Islet of Langerhans (tissue), 1 donor: ENCODE measurements at regions not wholly inside any gene's neighbourhood (a gene's known extent, or its start where the extent isn't known, plus 50 kb on each side); places are given as distances from the start of the nearest gene placed in this dataset.
"Not testable (repeated sequence)": the region's sequence is repeated elsewhere in the genome, so short reads cannot be mapped to it uniquely, and the experiment has no call there.

Experiments
- FAIRE-seq: peaks from one replicate; lab custom pipeline; 2011; peaks lifted over from hg19 to GRCh38; lab: Jason Lieb, UNC

DNA sequence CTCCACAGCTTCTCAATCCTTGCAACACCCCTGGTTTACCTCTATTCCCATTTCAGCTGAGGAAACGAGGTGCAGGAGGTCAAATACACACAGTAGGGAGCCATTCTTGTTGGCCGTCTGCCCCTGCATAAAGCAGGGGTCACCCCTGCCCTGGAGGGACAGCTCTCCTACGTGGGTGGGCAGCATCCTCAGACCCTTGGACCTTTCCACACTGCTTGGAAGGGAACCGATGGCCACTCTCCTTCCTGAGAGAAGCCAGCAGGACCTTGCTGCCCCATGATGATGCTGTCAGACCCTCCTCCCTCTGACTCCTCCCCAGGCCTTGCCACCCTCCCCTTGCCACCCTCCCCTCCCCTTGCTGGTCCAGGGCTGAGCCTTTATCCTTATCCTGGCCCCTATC lies 121.1 kb upstream of the SYT13 start:
- FAIRE-seq: no peak

DNA sequence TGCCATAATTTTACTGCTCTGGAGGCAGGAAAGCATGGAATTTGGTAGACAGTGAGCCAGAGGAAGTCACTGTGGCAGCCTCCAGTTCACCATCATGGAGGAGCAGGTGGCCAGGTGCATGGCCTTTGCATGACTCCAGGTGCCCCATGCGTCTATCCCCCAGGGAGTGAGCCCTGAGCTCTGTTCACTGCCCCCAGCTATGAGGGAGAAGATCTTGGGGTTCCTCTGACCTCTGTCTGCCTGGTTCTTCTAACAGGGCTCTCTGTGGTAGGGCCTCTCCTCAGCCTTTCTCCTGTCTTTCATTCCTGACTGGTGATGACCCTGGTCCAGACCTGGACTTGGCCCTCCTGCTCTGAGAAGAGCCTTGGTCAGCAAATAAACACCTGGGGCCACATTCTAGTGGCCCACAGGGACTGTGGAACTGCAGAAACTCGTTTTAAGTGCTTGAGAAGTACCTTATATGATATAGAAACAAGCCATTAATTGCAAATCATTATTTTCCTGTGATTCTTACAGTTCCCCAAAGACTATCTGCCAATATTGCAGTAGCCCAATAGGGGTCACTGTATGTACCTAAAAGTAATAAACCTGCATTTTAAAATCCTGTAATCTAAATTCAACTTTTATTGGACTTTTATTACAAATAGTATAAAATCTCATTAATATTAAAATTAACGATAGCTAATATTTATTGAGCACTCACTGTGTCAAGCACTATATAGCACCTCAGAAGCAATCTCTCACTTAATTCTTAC lies 120.0 kb upstream of the SYT13 start:
- no peak for FAIRE-seq

DNA sequence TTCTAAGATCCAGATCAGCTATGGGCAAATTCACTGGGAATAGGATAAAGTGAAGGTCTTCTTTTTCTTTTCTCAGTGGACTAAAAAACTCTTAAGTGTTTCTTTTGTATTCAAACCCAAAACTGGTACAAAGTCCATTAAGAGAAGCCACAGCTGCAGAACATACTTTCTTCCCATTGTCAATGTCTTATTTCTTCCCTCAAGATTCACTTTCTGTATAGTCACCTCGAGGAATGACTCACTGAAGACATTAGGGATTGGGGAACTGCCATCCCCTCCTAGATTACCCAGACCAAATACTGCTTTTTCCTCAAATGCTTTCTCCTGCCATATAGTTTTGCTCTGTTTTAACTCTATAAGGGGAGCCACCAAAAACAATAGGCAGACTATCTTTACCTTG lies 117.4 kb upstream of the SYT13 start:
- not testable (repeated sequence) for FAIRE-seq

DNA sequence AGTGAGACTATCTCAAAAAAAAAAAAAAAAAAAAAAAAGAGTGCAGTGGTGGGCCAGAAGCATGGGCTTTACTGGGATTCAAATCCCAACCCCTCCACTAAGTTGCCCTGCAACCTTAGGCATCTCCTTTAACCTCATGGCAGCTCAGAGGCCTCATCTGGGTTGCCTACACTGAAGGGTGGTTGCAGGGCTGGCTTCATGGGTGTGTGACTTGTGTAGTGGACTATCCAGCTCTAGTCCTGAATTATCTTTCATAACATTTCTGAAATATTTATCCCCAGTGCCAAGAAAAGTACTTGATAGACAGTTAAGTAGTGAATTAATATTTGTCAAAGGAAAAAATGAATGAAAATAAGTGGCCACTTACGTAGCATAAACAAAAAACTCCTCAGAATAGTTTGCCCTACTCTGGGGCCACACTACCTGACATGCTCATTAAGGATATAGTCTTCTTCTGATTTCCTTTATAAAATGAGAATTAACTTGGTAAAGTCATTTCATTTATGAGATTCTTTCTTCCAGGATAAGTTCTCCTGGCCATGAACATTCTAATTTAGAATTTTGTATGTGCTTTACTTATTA lies 116.0 kb upstream of the SYT13 start:
- no peak for FAIRE-seq

DNA sequence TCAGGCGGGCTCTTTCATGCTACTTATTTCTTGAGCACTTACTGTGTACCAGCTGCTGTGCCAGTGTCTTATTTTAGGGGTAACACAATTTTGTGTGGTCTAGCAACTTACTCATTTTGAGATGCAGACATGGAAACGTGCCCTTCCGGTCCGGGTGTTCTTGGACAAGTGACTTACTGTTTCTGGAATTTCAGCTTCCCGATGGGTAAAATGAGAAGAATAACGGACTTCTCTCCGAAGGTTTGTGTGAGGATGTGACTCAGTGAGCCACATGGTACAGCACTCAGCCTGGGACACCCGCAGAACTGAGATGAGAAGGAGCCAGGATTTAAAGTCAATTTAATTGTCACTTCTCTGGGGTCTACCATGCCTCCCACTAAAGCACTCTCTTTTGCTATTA lies 114.5 kb upstream of the SYT13 start:
- FAIRE-seq: no peak

DNA sequence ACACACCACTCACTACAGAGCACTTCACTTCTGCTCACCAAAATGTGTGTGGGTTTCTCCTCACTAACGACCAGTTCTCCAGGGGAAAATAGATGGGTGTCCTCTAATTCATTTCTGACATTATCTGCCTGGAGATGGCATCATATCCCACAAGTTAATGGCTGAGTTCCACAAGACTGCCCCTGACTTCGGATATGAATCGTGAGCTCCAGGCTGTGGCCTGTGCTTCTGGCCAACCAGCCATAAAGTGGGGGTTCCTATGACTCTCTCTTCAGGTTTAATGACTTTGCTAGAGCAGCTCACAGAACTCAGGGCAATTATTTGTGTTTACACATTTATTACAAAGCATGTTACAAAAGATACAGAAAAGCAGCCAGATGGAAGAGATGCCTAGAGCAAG lies 113.0 kb upstream of the SYT13 start:
- FAIRE-seq: no peak

DNA sequence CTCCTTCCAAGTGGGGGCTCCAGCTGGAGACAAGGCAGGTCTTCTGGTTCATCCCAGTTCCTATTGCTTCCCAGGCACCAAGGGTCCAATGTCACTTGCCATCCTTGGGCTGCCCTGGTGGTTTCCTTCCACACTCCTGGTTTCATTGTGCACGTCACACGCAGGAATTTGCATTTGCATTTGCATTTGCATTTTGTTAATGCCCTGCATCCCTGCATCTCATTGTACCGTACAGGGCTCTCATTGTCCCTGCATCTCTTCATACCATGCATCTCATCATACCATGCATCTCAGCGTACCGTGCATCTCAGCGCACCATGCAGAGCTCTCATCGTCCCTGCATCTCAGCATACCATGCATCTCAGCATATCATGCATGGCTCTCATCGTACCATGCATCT lies 112.2 kb upstream of the SYT13 start:
- no peak for FAIRE-seq

DNA sequence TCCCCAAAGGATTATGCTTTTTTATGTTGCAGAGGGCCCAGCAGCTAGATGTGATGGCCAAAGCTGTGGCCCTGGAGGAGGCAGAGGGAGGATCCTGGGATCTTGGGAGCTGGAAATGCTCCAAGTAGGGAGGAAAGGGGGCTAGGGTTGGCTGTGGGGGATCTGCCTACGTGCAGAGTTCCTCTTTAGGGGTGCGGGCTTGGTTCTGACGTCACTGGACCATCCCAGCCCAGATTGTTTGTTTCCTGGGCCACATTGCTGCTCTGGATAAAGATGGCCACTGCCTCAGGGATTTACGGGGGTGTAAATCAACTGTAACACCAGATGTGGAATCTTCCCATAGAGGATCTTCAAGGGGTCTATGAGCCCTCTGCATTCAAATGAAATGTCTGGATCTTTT lies 110.3 kb upstream of the SYT13 start:
- no peak for FAIRE-seq

DNA sequence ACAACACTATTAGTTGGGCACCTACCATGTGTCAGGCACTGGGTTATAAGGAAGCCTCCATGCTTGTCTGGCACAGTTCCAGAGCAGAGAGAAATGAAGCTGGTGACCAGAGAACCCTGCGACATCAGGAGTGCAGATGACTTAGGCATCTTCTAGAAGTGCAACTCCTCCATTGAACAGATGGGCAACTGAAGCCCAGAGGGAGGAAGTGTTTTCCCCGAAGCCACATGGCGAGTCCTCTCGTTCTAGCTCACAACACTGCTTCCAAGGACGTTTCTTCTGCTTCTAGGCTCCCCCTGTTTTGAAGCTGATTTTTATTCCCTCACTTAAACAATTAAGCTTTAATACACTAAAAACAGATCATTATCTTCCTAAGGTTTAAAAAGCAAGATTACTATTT lies 109.8 kb upstream of the SYT13 start:
- FAIRE-seq: no peak

DNA sequence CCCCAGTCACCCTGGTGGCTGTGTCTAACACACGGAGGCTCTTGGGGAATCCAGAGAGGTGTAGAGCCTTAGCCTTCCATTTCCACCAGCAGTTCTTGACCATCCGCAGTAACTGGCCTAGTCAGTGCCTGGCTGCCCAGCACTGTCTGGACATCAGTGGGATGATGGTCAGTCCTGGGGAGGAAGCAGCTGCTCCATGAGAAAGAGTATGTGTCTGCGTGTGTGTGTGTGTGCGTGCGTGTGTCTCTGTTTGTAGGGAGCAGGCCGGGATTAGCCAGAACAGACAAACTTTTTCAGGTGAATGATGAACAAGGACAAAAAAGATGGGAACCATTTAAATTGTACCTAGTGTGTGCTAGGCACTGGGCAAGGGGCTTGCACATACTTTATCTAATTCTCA lies 109.3 kb upstream of the SYT13 start:
- no peak for FAIRE-seq

DNA sequence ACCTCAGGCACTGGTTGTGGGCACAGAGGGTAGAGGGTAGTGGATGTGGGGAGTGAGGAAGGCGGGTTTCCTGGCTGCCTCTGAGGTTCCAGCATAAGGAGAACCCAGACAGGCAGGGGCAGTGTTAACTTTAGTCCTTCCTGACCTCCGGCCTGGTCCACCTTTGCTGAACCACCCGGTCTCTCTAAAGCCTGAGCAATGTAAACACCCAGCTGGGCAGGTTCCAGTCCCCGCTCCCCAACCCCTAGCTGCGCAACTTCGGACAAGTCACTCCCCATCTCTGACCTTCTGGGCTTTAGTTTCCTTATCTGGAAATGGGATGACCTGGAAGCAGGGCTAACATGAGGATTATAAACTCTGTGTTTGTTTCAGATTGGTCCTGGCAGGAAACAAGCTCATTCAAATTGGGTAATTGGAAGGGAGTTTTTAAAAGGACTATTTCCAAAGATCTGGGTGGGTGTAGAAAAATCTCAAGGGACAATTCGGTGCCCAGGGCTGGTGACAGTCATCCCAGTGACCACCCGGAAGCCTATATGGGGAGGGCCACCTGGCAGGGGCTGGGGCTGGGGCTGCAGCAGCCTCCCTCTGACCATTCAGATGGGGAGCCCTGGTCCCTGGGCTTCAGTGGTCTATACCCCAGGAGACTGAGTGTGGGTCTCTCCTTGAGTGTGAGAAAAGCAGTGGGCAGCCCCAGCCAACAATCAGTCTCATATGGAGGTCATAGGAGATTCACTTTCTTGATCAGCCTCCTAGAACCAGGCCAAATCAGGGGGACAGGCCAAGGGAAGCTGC lies 108.3 kb upstream of the SYT13 start:
- FAIRE-seq: no peak

DNA sequence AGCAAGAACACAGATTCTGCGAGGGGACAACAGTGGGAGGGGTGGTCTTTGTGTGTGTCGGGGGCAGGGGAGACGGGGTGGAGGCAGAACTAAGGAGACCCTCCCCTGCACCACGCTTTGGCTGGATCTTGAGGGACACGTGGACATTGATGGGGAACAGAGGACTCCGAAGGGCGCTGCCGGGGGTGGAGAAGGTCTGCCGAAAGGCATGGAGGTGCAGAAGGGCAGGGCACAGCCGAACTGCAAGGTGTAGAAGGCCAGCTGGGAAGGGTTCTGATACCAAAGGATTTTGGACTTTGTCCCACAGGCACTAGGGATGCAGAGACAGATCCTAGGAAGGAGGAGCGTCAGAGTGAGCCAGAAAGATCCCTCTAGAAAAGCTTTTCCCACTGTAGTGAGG lies 107.7 kb upstream of the SYT13 start:
- no peak for FAIRE-seq

DNA sequence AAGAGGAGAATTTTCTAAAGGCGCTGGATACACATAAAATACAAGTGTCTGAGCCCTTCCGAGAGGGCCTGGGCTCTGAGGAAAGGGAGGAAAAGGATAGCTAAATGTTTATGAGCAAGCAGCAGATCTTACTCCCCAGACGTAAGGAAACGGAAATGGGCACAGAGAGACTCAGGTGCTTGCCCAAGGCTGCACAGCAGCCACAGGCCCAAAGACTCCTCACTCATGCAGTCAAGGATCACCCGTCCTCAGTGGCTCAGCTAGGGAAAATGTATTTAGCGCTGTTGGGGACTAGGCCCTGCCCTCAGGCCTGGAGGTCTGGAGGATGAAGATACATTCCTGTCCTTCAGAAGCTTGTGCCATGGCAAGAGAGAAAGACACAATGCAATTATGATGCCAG lies 107.2 kb upstream of the SYT13 start:
- FAIRE-seq: no peak

DNA sequence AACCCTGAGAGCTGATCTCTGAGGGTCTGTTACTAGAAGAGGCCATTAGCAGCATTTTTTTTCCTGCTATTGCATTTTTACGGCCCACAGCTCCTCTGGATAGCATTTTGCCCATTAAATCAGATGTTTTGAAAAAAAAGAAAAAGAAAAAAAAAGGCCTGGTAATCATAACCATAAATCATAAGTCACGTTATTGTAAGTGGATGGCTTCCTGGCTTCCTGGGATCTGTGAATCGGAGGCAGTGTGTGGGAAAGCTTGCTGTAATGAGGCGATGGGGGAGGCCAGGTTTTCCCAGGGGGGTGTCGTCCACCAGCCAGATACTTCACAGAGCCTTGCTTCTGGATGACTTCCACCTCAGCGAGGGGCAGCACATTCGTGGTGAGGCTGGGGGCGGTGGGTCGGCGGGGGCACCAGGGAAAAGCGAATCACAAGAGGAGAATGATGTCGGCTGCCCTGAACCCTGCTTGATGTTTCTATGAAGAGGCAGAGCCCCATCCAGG lies 106.5 kb upstream of the SYT13 start:
- FAIRE-seq: no peak

DNA sequence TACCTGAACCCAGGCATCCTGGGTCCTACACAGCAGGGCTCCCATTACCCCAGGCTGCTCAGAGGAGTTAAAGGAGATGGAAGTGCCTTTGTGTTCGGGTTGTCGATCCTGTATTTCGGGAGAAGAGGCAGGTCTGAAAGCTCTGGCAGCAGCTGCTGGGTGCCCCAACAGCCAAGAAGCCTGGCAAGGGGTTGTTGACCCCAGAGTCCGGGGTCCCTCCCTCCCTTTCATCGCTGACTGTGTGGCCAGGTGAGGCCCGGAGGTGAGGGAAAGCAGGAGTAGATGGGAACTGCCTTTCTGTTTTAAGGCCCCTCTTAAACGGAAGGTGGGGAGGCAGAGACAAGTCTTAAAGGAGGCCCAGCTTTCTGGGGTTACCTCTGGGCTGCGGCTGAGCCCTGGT lies 106.0 kb upstream of the SYT13 start:
- FAIRE-seq: no peak

DNA sequence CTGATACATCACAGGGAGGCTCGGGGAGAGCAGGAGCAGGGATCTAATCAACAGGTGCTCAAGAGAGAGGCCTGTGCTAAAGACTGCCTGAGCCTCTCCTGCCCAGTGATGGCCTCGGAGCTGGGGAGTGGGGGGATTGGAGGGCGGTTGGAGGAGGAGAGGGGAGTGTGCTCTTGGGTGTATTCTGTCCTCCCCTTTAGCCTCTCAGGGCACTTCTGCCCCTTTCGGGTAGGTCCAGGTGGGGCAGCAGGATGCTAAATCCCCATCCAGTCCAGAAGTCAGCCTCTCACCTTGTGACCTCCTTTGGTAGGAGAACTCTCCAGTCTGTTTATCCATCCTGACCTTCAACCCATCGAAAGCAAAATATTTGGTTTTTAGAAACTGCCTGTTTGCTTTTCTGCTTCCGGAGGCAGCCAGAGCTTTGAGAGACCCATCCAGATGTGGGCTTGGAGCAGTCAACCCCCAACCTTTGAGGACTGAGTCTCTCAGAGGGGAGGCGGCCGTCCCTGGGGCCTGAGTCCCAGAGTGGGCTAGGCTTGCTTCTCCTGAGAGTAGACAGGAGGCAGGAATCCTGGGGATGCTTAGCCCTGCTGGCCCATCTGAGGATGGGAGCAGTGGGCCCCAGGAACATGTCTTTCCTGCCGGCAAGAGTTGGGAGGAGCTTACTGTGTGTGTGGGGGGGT lies 105.2 kb upstream of the SYT13 start:
- FAIRE-seq: no peak

DNA sequence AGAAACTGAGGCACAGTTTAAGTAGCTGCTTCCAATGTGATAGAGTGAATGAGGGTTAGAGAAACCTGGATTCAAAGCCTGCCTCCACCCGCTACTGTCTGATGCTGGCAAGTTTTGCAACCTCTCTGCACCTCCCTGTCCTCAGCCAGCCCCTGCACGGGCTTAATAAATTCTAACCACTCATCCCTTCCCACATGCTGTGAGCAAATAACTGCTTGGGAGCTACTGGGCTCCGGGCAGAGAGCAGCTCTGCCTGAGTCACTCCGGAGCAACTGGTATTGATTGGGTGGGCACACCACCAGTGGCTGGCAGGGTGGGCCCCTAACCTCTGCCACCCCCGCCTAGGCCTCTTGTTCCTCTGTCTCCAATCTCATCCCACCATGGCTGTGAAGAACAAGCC lies 104.3 kb upstream of the SYT13 start:
- FAIRE-seq: no peak

DNA sequence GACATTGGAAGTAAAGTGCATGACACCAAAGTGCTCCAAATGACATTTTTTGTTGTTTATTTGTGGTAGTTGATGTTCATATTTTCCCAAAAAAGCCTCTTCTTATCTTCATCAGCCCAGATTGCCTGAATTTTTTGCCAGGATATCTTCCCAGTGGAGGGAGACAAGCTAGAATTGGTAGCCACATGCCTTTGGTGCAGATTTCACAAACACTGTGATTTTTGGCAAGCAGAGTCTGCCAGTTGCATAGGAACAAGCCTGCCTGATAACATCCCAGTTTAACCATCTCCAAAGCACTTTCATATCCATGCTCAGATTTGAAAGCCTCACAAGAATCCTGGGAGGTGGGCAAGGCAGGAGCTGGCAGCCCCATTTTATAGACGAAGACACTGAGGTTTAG lies 102.3 kb upstream of the SYT13 start:
- FAIRE-seq: no peak

DNA sequence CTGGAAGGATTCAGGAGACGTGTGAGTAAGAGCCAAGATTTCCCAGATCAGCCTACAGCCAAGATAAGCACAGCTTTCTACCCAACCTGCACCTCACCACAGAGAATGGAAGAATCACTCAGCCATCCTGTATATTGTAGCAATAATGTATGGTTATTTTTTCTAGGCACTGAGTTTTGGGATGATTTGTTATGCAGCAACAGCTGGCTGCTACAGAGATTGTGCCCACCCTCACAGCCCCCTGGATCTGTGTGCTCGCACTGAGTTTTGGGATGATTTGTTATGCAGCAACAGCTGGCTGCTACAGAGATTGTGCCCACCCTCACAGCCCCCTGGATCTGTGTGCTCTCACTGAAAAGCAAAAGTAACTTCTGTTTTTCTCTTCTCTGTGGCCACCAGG lies 101.7 kb upstream of the SYT13 start:
- not testable (repeated sequence) for FAIRE-seq

DNA sequence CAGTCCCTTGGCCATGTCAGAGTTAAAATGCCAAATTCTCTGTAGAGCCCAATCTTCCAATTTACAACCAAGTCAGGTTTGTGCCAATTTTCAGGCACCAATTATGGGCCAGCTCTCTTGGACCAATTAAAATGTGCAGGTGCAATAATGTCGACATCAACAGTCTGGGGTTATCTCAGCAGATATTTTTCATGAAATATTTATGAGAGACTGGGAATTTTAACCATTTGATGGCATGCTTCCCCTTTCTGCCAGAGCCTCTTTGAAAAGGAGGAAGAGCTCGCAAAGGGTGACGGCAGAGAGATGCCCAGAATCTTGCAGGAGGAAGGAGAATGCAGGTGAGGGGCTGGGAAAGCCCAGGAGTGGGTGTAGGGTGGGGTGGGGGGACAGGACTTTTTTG lies 100.8 kb upstream of the SYT13 start:
- no peak for FAIRE-seq

DNA sequence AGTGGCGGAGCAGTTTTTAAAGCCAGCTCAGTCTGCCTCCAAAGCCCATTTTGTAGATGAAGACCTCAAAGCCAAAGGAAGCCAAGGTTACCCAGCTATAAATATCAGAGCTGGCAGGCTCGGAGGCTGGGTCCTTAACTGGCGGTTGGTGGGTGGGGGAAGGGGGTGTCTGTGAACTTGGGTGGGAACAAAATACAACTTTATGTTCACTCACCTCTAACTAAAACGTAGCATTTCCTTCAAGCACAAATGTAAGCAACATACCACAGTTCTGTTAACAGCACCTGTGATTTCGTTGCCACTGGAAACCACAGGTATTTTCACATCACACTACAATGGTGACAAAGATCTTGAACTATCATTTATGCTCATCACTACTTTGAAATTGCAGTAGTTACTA lies 99.7 kb upstream of the SYT13 start:
- FAIRE-seq: no peak

DNA sequence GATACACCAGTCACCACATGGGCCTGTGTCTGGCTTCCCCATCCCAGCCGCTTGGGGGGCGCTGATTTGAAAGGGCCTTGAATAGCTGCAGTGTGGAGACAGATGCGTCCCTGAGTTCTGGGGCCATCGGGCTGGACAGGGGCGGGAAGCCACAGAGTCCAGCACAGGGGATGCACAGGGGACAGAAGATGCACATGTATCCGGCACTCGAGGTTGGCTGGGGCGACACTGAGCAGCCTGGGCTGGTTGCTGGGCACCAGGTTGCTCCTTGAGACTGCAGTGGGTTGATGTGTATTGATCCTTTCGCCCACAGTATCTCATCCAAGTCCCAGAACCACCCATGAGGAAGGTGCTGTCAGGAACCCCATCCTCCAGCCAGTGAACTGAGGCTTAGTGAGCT lies 99.3 kb upstream of the SYT13 start:
- FAIRE-seq: no peak

DNA sequence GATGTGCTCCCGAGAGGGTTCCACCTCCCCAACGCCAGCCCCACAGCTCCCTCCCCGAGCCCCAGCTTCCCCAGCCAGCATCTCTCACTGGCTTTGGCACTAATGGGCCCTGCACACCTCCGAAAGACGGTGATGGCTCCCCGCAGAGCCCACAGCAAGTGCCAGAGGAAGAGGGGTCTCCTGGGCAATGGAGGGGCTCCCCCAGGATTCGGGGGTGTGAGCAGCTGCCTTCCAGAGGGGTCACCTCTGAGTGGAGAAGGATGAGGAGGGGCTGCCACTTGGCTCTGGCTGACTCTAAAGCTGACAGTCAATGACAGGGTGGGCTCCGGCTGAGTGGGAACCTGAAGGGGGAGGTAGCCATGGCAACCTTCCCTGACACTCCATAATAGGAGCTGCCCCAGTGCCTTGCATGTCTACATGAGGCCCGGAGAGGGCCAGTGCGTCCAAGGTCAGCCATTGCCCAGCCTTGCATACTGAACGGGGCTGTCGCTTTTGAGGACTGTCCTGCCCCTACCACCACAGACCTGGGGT lies 98.6 kb upstream of the SYT13 start:
- no peak for FAIRE-seq
